Stromal cell of bone marrow (primary cell): ENCODE measurements at regions not wholly inside any gene's neighbourhood (a gene's known extent, or its start where the extent isn't known, plus 50 kb on each side); places are given as distances from the start of the nearest gene placed in this dataset.

ENCODE experiments used
- DNase-seq: peaks from one replicate; pipeline ENCODE4 v3.0.0-alpha.2; 2012; ENCODE audit warnings: low read depth

GRCh38 chr1:193346085-193346484 lies 159.7 kb upstream of the B3GALT2 start:
- no peak for DNase-seq

GRCh38 chr1:193342811-193343210 lies 156.4 kb upstream of the B3GALT2 start:
- no peak for DNase-seq

- no peak for DNase-seq
Measured at GRCh38 chr1:193340331-193340730, 153.9 kb upstream of the B3GALT2 start.

DNA sequence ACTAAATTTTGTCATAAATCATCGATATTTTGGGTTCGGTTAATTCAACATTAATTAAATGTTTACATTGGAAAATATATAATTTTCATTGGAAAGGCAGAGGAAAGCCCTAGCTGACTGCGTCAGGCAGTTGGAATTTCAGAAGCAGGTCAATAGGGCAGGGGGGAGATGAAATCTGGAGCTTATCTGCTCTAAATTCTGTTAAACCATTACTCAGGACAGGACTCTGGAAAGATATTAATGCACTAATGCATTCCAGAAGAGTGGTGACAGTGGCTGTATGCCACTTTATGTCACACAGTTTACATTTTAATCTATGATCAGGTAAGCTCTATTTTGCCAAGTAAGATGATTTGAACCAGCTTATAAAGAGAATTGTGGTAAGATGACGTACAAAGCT lies 153.0 kb upstream of the B3GALT2 start:
- DNase-seq: no peak

GRCh38 chr1:193338194-193338593 lies 151.8 kb upstream of the B3GALT2 start:
- no peak for DNase-seq

- DNase-seq: no peak
Measured at GRCh38 chr1:193335806-193336428, 149.5 kb upstream of the B3GALT2 start.

DNA sequence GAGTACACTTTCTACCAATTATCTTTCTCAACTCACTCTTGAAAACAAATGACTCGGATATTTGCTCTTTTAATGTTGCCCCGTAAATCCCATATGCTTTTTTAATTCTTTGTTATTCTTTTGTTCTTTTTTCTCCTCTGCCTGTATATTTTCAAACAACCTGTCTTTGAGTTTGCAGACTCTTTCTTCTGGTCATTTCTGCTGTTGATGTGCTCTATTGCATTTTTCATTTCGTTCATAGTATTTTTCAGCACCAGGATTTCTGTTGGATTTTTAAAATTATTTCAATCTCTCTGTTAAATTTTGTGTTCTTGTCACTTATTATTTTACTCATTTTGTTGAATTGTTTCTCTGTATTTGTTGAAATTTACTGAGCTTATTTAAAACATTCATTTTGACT lies 146.8 kb upstream of the B3GALT2 start:
- no peak for DNase-seq

GRCh38 chr1:193326296-193326695 lies 139.9 kb upstream of the B3GALT2 start:
- DNase-seq: no peak

DNA sequence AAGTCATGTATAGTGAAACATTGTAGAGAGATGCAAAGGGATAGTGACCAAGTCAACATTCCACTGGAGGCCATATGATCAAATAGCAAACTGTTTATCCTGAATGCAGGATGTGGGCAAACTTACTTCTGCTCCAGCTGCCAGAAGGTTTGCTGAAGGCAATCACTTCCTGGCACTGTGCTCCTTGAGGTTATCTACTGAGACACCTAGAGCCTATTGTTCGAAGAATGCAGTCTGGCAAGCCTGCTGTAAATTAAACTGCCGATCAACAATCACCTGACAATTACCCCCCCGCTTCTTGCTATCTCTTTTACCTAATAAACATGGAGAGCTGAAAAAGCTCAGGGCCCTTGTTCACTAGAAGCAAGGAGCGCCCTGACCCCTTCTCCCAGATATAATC lies 139.4 kb upstream of the B3GALT2 start:
- no peak for DNase-seq

GRCh38 chr1:193325042-193325441 lies 138.6 kb upstream of the B3GALT2 start:
- DNase-seq: no peak

- DNase-seq: peak; percentile 20
Measured at GRCh38 chr1:193322211-193322610, 135.8 kb upstream of the B3GALT2 start.

- DNase-seq: no peak
Measured at GRCh38 chr1:193321242-193321840, 134.9 kb upstream of the B3GALT2 start.

- DNase-seq: no peak
Measured at GRCh38 chr1:193320270-193320669, 133.9 kb upstream of the B3GALT2 start.

- DNase-seq: no peak
Measured at GRCh38 chr1:193318347-193318746, 131.9 kb upstream of the B3GALT2 start.

- DNase-seq: no peak
Measured at GRCh38 chr1:193313354-193314140, 127.1 kb upstream of the B3GALT2 start.

DNA sequence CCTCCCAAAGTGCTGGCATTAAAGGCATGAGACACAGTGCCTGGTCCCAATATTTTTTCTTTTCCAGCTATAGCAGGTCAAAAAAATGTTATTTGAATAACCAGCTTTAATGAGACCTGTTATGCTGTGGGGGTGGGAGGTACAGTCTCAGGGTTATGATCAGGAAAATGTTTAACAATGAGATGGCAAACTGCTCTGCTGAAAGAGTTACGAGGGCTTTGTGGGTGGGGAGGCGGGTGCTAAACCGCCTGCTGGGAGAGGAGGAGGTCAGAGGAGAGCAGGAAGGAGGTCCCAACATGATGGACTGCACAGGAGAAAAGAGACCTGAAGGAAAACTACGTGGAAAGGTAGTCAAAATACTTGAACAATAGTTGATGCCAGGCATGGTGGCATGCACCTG lies 126.0 kb upstream of the B3GALT2 start:
- DNase-seq: no peak

- no peak for DNase-seq
Measured at GRCh38 chr1:193311226-193311948, 125.0 kb upstream of the B3GALT2 start.

GRCh38 chr1:193310564-193310963 lies 124.2 kb upstream of the B3GALT2 start:
- DNase-seq: no peak

- no peak for DNase-seq
Measured at GRCh38 chr1:193309936-193310475, 123.6 kb upstream of the B3GALT2 start.

- no peak for DNase-seq
Measured at GRCh38 chr1:193308438-193308837, 122.0 kb upstream of the B3GALT2 start.

GRCh38 chr1:193306430-193306829 lies 120.0 kb upstream of the B3GALT2 start:
- no peak for DNase-seq
